HG02970 (cell line): ENCODE measurements at regions not wholly inside any gene's neighbourhood (a gene's known extent, or its start where the extent isn't known, plus 50 kb on each side); places are given as distances from the start of the nearest gene placed in this dataset.

Source experiments
- ATAC-seq: cut with Tn5 transposase; IDR thresholded peaks from one replicate; pipeline ENCODE4 v1.9.1; 2021; ENCODE audit warnings: mild to moderate bottlenecking, moderate library complexity, moderate number of reproducible peaks; ENCODE audit not compliant: unreplicated experiment, low FRiP score

DNA sequence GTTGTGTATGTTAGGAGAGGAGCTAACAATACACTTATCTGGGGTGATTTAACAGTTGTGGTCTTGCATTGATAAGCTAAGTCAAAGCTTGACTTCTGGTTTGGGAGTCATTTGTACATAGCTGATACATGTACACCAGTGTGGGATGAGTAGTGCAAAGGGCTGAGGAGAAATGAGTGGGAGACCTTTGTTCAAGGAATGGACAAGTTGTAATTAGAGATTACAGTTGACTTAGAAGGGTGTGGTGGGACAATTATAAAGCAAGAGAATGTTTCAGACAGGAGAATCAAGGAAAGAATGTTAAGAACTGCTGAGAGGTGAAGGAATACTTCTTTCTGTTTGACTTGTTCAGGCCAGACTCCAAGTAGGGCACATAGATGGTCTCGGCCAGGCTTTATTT lies 209.7 kb upstream of the STEAP4 start:
- no peak for ATAC-seq

DNA sequence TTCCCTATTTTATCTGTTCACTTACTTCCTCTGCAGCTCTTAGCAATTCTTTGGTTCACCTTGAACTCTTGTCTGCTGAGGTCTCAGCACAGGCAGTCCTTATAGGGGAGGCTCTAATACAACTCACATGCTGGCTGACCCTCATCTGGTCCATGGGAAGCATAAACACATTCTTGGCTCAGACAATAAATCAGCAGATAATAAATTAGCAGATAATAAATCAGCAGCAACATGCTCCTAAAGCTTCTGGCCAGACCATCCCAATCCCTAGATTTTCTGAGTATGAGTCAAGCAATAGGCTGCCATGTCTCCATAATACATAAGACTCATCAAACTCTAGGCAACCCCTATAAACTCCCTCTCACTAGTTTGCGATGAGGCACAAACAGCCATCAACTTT lies 208.6 kb upstream of the STEAP4 start:
- no peak for ATAC-seq

DNA sequence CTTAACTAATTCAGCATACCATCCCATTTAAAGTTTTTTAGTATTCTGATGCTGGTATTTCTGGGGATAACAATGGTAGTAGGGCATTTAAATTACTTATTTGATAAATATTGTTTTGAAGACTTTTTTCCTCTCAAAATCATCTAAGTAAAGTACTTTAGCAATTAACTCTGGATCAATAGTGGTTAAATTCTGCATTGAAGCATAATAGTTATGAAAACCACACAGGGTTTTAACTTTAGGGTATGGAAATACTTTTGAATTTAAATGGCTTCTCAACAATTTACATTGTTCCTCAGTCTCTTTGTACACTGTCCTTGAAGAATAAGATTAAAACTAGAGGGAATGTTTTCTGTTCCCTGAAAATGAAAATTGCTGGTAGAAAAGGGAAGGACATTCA lies 202.6 kb upstream of the STEAP4 start:
- ATAC-seq, result no peak

DNA sequence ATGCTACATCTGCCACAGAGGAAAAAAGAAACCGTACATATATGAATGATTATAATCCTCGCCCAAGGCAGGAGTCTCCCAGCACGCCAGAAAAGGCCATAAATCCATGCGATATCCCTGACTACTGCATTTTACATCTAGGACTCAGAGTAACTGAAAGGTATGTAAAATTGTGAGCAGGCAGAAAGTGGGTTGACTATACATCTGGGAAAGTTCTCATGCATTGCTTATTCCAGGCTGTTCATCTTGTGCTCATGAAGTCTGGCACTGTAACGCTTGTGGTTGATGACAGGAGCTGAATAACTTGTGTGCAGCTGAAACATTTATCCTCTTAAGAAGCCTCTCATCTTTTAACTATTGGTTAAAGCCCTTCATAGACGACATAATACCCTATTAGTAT lies 193.4 kb upstream of the STEAP4 start:
- no peak for ATAC-seq

DNA sequence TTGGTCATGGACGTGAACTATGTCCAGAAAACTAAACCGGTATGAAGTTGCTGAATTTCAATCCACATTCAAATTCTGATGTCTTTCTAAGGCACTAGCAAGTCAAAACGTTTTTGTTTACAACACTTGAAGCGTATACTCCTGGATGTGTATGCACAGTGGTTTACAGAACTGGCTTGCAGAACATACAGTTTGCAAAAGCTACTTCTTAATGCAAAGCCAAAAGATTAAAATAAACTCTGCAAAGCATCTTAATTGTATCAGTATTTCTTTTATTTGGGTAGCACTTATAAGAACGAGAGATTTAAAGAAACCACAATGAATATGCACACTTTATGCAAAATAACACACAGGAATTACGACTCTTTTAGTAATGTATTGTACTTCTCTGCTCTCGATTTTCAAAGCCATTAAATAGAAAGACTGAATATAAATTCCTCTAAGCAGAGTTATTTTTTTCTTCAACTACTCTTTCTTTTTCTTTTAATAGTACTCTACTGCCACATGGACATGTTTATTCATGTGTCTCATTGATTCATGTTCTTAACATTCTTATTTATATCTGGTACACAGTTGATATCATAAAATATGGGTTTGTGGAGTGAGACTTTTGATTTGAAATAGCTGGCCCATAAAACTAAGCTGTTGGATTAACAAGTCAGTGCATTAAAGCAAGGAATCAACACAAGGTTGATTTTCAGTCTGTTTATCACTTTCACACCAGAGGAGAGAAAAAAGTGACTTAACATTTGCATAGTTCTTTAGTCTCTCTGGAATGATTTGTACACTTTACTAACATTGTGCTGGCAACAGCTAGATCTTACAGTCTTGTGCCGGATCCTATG lies 189.4 kb upstream of the STEAP4 start:
- ATAC-seq, result no peak

DNA sequence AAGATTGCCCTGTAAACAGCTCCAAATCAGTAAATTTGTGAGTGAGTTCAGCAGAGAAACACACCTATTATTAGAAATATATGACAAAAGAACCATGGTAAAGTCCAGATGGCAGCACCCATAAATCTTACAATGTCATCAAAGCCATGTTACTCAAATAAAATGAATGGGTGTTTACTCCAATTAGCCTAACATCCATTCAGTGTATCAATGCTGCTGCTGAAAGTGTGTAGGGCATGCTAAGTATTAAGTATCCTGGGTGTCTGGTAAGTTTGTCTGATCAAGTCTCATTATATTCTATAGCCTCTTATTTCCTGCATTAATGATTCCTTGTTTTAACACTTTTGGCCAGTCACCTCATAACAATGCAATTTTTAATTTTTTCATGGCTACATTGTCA lies 185.5 kb upstream of the STEAP4 start:
- no peak for ATAC-seq

DNA sequence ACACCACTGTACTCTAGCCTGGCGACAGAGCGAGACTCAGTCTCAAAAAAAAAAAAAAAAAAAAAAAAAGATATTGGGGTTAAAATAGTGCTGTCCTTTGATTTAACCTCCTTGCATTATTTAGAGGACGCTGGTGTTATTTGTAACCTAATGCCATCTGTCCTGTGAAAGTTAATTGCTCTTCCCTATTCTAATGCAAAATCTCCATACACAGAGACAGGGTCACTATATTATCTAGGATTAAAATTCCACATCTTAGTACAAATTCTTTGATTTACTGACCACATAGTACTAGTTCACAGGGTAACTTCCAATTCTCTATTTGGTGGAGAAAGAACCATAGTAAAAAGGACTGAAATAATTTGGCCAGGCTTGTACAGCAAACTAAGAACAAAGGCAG lies 184.2 kb upstream of the STEAP4 start:
- ATAC-seq, result no peak

DNA sequence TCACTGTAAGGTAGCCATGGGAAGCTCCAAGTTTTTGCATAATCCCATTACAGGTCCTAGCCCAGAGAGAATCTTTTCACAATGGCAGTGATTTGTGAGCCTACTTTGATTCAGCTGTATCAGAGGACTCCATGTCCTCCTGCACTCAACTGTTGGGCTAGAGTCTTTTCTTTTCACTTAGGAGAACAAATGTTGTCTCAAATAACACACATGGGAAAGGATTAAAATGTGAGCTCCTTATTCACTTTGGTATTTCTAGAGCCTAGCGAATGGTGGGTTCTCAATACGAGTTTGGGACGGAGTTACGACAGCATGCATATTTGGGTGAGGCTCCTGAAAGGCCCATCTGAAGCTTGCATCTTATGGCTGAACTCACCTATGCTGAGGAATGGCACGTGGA lies 183.5 kb upstream of the STEAP4 start:
- ATAC-seq, result no peak

DNA sequence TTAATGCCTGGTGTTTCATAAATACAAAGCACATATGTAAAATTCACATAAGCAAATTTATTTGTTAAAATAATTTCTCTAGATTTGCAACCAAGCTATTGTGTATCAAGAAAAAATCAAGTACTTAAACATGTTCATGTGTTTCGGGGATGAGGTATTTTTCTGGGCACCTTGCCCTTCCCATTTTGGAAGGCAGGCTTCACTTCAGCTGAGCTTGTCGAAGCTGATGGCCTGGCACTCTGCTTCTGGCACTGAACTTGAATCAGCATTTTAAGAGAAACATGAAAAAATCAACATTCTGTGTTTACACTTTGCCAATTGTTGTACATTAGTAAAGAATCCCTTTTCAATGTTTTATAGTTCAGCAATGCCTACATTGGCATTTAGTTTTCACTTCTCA lies 179.1 kb upstream of the STEAP4 start:
- ATAC-seq, result no peak

DNA sequence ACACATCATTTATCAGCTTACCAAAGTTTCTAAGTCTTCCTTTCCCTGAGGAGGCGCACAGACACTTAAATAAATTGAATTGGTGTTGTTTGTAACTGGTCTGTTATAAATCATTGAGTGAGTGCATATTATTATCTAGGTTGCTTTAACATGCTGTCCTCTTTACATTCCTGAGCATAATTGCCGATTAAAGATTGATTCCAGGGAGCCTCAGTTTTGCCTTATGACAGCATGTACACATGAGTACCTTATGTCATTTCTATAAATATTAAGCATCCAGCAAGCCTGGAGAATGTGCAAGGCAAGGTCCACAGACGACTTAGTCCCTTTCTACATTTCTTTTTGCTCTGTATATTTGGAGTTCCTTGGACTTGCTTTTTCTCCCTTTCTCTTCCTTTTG lies 177.9 kb upstream of the STEAP4 start:
- no peak for ATAC-seq

DNA sequence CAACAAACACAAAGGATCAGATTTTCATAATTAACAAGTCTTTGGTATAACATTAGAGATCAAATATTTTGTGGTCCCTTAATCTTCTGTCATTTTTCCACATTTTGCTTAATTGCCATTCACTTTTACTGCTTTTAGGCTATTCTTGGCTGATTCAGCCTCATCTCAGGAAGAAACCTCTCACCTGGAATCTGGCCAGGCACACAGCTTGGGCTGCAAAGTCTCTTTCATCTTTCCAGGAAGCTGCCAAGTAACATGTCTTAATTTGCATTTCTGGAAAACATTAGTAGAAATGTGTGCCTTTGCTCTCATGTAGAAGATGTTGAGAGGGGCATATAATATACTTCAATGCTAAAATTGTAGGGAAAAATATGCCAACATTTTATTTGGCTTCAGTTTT lies 174.2 kb upstream of the STEAP4 start:
- no peak for ATAC-seq

DNA sequence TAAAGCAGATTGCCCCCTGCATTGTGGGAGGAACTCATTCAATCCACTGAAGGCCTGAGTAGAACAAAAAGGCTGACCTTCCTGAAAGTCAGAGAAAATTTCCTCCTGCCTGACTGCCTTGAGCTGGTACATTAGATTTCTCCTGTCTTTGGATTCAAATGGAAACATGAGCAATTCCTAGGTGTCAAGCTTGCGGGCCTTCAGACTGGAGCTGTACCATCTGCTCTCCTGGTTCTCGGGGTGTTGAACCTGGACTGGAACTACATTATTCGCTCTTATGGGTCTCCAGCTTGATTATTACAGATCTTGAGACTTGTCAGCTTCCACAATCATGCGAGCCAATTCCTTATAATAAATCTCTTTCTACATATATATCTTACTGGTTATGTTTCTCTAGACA lies 173.6 kb upstream of the STEAP4 start:
- no peak for ATAC-seq

DNA sequence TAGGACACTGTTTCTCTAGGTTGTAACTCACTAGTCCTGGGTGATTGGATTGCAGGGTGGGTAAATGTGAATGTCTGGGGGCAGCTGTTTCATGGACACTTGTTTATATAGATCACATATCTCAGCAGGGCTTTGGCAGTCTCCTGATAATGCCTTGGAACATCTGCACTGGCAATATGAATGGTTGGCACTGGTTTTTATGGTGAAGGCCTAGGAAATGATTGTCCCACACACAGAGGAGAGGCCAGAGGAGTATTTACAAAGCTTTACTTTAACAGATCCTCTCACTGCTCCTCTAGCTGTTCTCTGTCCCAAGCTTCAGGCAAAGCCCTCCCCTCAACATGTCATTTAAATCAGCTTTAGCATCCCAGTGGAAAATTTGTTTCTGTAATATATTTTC lies 171.3 kb upstream of the STEAP4 start:
- ATAC-seq, result no peak

DNA sequence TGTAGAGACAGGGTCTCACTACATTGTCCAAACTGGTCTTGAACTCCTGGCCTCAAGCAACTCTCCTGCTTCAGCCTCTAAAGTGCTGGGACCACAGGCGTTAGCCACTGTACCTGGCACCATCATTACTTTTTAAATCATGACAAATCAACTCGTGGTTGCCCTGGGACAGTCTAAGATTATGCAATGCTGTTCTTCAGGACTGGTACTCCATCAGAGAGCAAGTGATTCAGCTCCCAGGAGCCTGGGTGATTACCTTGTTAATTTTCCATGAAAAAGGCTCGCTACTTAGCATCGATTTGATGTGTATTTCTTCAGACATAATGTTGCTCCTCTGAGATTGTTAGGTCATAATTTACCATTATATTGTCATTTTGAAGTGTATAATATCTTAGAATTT lies 158.9 kb upstream of the STEAP4 start:
- no peak for ATAC-seq

DNA sequence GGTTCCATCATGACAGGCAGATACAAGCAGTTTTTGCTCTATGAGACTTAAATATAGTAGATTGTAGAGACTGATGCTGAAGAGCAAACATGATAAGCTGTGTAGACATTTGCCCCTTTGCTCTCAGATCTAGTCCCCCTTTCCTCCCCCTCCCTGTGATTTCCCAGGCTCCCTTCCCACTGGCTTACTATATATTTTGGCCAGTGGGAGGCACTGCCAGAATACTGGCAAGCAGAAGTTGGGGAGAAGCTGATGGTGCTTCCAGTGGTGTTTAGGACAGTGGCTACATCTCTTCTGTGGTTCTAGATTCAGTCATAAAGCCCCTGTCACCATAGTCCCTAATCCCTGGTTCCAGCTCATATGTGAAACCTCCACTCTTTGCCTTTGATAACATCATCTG lies 156.1 kb upstream of the STEAP4 start:
- ATAC-seq, result no peak

DNA sequence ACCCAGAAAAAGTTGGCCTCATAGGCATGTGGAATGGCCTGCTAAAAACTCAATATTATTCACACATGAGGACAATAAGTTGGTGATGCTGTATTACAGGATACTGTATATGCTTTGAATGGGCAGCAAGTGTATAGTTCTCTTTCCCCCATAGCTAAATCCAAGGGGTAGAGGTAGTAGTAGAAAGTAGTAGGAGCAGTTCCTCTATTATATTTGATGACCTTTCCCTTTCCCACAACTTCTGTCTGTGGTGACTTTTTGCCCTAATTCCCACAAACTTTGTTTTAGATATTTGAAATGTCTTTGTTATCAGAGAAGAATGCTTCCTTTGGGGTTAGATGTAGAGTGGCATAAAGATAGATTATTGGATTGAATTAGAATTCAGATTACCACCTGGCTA lies 154.0 kb upstream of the STEAP4 start:
- no peak for ATAC-seq

DNA sequence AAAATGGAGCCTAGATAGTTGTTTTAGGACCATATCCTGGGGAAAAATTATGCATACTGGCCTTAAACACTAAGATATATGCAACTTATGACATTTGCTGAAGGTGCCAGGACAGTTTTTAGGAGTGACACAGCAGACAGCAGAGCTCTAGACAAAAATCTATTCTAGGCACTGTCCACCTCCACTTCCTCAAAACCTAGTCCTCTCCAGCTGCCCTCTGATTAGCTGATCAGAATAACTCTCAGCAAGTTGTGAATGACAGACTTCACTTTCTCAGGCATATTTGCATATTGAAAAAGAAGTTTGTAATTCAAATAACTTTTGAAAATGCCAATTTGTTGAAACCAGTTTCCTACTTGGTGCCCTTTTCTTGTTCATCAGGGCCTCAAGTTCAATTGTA lies 152.3 kb upstream of the STEAP4 start:
- ATAC-seq, result no peak

DNA sequence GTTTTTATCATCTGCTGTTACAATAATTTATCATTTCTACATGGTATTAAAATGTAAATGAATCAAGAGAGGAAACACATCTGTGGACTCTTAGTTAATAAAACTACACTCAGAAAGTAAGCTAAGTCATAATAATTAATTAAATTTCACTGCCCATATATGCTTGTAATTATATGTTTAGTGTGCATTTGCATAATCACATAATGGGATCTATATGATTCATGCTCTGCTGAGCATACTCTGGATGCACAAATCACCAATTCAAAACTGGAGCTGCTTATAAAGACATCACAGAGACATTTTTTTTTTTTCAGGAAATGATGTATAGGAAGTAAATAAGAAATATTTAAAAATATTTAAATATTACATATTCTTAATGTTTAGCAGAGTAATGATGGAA lies 151.6 kb upstream of the STEAP4 start:
- no peak for ATAC-seq

DNA sequence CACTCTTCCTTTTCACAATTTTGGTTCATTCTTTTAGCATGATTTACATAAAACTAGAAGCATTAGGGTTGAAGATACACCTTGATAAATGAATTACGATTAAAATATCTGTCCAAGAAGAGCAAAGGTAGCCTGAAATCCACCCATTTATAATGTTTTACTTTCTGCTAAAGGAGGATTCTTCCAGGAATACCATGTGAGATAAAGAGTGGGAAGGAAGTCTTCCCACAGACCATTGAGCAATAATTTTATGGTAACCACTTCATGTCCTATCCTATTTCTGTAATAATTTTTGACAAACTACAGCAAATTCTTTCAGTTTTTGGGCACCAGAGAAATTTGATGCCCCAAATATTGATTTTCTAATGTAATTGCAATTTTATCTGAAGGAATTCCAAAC lies 150.6 kb upstream of the STEAP4 start:
- no peak for ATAC-seq

DNA sequence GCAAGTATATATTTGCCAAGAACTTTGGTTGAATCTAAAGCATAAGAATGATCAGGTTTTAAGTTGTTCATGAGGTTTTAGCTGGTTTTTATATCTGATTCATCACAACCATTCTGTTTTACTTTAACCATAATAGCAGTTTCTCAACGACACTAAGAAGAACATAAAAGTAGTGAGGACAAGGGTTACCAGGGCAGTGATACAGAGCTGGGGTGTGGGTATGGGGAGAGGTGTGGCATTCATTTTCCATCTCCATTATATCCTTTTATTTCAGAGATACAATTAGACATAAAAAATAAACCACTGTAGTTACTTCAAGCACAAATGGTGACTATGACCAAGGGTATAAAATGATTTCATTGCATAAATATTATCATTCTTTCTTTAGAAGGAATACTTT lies 149.8 kb upstream of the STEAP4 start:
- no peak for ATAC-seq

DNA sequence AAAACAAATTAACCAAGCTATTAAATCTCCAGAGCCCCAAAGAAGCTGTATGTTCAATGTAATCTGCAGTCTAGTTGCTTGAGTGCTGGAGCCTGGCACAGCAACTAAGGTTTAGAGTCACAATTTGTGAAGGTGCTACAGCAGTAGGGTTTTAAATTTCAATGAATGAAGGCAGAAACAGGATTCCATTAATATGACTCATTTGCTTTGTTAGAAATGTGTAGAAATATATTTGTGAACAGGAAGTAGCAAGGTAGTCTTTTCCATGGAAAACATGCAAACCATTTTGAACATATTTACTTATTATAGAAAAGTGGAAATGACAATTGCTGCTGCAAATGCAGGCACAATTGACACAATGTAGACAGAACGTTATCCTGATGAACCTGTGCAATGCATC lies 149.0 kb upstream of the STEAP4 start:
- ATAC-seq, result no peak

DNA sequence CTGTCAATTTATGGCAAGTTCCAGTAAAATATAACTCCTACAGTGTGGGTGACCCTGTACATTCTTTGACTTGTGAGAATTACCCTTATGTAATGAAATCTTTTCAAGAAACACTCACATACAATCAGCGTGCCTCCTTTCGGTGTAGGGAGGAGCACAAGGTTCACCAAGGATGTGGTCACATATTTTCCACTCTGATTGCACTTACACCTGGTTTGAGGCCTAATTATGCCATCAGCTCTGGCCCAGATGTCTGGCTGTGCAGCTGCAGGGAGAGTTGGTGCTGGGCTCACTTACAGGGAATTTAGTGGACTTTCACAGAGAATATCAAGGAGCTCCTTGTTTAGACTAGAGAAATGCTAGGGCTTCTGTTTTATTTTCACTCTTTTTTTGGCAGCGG lies 146.0 kb upstream of the STEAP4 start:
- ATAC-seq, result no peak

DNA sequence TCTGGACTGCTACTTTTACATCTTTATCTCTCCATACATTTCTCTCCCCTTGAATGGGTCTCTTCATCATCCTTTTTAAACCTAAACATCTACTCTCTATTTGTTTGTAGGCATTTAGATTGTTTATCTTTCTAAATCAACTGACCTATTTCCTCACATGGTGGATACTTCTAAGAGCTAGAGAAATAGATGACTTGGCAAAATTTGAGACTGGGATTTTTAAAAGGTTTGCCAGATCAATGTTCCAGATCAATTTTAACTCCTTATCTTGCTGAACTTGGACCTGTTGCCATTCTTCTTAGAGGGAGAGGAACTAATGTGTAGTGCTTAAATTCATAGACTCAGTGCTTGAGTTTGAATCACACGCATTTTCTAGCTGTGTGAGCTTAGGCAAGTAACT lies 144.2 kb upstream of the STEAP4 start:
- ATAC-seq, result no peak
